H1 (cell line): ENCODE measurements at regions not wholly inside any gene's neighbourhood (a gene's known extent, or its start where the extent isn't known, plus 50 kb on each side); places are given as distances from the start of the nearest gene placed in this dataset.
A peak's percentile ranks its signal among the peaks of the same experiment; 100 is the strongest.

Source experiments
- CTCF ChIA-PET: fragments of 300-600 bp; sonication (Branson Sonifier 250); formaldehyde crosslinking; loops from one replicate; lab custom pipeline; 2021; ENCODE audit not compliant: partially characterized antibody; lab: Charles Lee
- POLR2A ChIA-PET: fragments of 300-600 bp; sonication (Branson Sonifier 250); formaldehyde crosslinking; loops from one replicate; lab custom pipeline; 2021; ENCODE audit warnings: inconsistent platforms; ENCODE audit not compliant: partially characterized antibody; lab: Charles Lee
- DNase-seq, 2 experiments: peaks; one replicate each; pipeline versions ENCODE4 v3.0.0 to v3.0.0-alpha.2; 2010 to 2022; ENCODE audit warnings: low spot score in 2 of 2, low read depth in 1 of 2, mixed read lengths in 1 of 2
- FAIRE-seq: peaks from 2 replicates; lab custom pipeline; 2011; peaks lifted over from hg19 to GRCh38; lab: Jason Lieb, UNC
- H2AFZ ChIP-seq: 2 replicates; pipeline ENCODE4 v1.8.1; 2012; ENCODE audit warnings: low read length, inconsistent platforms
- H2AK5ac ChIP-seq: 2 replicates; pipeline ENCODE4 v1.6.1; 2013; ENCODE audit warnings: low read depth, low read length
- H2BK120ac ChIP-seq: replicated peaks from 2 replicates; pipeline ENCODE3; 2013; ENCODE audit warnings: low read depth, low read length, inconsistent platforms
- H2BK12ac ChIP-seq: 2 replicates; pipeline ENCODE4 v1.6.1; 2013; ENCODE audit warnings: low read depth, low read length
- H2BK15ac ChIP-seq: 2 replicates; pipeline ENCODE4 v1.6.1; 2013; ENCODE audit warnings: low read length
- H2BK20ac ChIP-seq: 2 replicates; pipeline ENCODE4 v1.6.1; 2013; ENCODE audit warnings: low read length
- H2BK5ac ChIP-seq: 2 replicates; pipeline ENCODE4 v1.6.1; 2013; ENCODE audit warnings: low read depth, low read length
- H3K14ac ChIP-seq: 2 replicates; pipeline ENCODE4 v1.6.1; 2013; ENCODE audit warnings: inconsistent platforms; ENCODE audit not compliant: insufficient read length
- H3K18ac ChIP-seq: 2 replicates; pipeline ENCODE4 v1.6.1; 2013; ENCODE audit warnings: low read length; ENCODE audit errors: extremely low read depth
- H3K23ac ChIP-seq: 2 replicates; pipeline ENCODE4 v1.6.1; 2013; ENCODE audit warnings: inconsistent platforms; ENCODE audit not compliant: insufficient read length
- H3K23me2 ChIP-seq: 2 replicates; pipeline ENCODE4 v1.6.1; 2013; ENCODE audit warnings: low read depth, low read length
- H3K27ac ChIP-seq: 2 replicates; pipeline ENCODE4 v1.6.1; 2011; ENCODE audit warnings: low read depth, low read length, inconsistent platforms
- H3K27me3 ChIP-seq, 4 experiments: replicated peaks in 1 of 4; 1 replicate in 1 of 4; 2 replicates in 3 of 4; pipeline versions ENCODE4 v1.6.1 to v1.8.1; 2011 to 2013; ENCODE audit warnings: low read length in 3 of 4, mild to moderate bottlenecking in 3 of 4, inconsistent platforms in 2 of 4, mixed read lengths in 2 of 4, moderate library complexity in 1 of 4; ENCODE audit not compliant: control insufficient read depth in 3 of 4, insufficient read depth in 3 of 4; ENCODE audit errors: extremely low read depth in 1 of 4
- H3K36me3 ChIP-seq, 4 experiments: 2 replicates each; pipeline versions ENCODE4 v1.6.1 to v1.8.1; 2011 to 2013; ENCODE audit warnings: mild to moderate bottlenecking in 4 of 4, low read length in 3 of 4, moderate library complexity in 2 of 4, control low read depth in 1 of 4, inconsistent platforms in 1 of 4; ENCODE audit not compliant: insufficient read depth in 4 of 4, control insufficient read depth in 2 of 4
- H3K4ac ChIP-seq: replicated peaks from 2 replicates; pipeline ENCODE3; 2013; ENCODE audit warnings: low read length, low read depth, mixed read lengths, inconsistent platforms; ENCODE audit not compliant: insufficient read length
- H3K4me1 ChIP-seq, 4 experiments: replicated peaks in 1 of 4; 1 replicate in 1 of 4; 2 replicates in 3 of 4; pipeline versions ENCODE4 v1.6.1 to v1.8.1; 2011 to 2013; ENCODE audit warnings: low read length in 3 of 4, inconsistent platforms in 2 of 4, mixed read lengths in 1 of 4; ENCODE audit not compliant: insufficient read depth in 4 of 4, control insufficient read depth in 3 of 4
- H3K4me2 ChIP-seq, 2 experiments: 2 replicates each; pipeline versions ENCODE4 v1.6.1 to v1.8.1; 2011 to 2013; ENCODE audit warnings: low read depth in 2 of 2, low read length in 2 of 2, control low read depth in 1 of 2, inconsistent platforms in 1 of 2, mild to moderate bottlenecking in 1 of 2; ENCODE audit not compliant: insufficient read depth in 1 of 2
- H3K4me3 ChIP-seq, 4 experiments: fragments of 200-600, 300-600 bp in 1 of 4; sonication (generic), shearing (Covaris generic), sonication (Bioruptor Twin) in 1 of 4; 2 replicates each; pipeline versions ENCODE4 v1.5.1 to v1.8.1; 2011 to 2016; ENCODE audit warnings: low read length in 4 of 4, low read depth in 3 of 4, control low read depth in 2 of 4, inconsistent platforms in 2 of 4, mild to moderate bottlenecking in 2 of 4, mixed read lengths in 1 of 4, moderate library complexity in 1 of 4; ENCODE audit not compliant: insufficient read depth in 2 of 4; ENCODE audit errors: extremely low read depth in 1 of 4
- H3K56ac ChIP-seq: replicated peaks from 2 replicates; pipeline ENCODE3; 2013; ENCODE audit warnings: low read depth, mild to moderate bottlenecking, mixed read lengths, low read length, inconsistent platforms; ENCODE audit not compliant: insufficient read length
- H3K79me1 ChIP-seq: 2 replicates; pipeline ENCODE4 v1.6.1; 2013; ENCODE audit warnings: low read depth, low read length, control low read depth
- H3K79me2 ChIP-seq, 2 experiments: 2 replicates each; pipeline versions ENCODE4 v1.6.1 to v1.8.1; 2012 to 2013; ENCODE audit warnings: low read length in 2 of 2, mild to moderate bottlenecking in 2 of 2, inconsistent platforms in 1 of 2; ENCODE audit not compliant: insufficient read depth in 2 of 2, control insufficient read depth in 1 of 2
- H3K9ac ChIP-seq, 4 experiments: replicated peaks in 1 of 4; 1 replicate in 1 of 4; 2 replicates in 3 of 4; pipeline versions ENCODE4 v1.6.1 to v1.8.1; 2011 to 2013; ENCODE audit warnings: low read depth in 3 of 4, low read length in 3 of 4, control low read depth in 2 of 4, mild to moderate bottlenecking in 2 of 4, moderate library complexity in 2 of 4, inconsistent platforms in 1 of 4; ENCODE audit errors: extremely low read depth in 1 of 4
- H3K9me3 ChIP-seq, 2 experiments: 2 replicates each; pipeline versions ENCODE4 v1.6.1 to v1.8.1; 2012 to 2013; ENCODE audit warnings: mild to moderate bottlenecking in 2 of 2, moderate library complexity in 2 of 2, control low read depth in 1 of 2, inconsistent platforms in 1 of 2, low read depth in 1 of 2, low read length in 1 of 2, mixed read lengths in 1 of 2; ENCODE audit not compliant: insufficient read depth in 2 of 2
- H4K20me1 ChIP-seq, 2 experiments: replicated peaks in 1 of 2; 2 replicates each; pipeline versions ENCODE3 to v1.8.1; 2011 to 2013; ENCODE audit warnings: inconsistent platforms in 2 of 2, low read length in 2 of 2, mild to moderate bottlenecking in 1 of 2; ENCODE audit not compliant: insufficient read depth in 2 of 2, control insufficient read depth in 1 of 2
- H4K5ac ChIP-seq: 2 replicates; pipeline ENCODE4 v1.6.1; 2013; ENCODE audit warnings: low read length, low read depth, mixed read lengths, inconsistent platforms; ENCODE audit not compliant: insufficient read length
- H4K8ac ChIP-seq: 2 replicates; pipeline ENCODE4 v1.8.0; 2013; ENCODE audit warnings: mild to moderate bottlenecking, moderate library complexity, low read length, inconsistent platforms; ENCODE audit not compliant: insufficient read depth; ENCODE audit errors: extremely low read depth
- H4K91ac ChIP-seq: replicated peaks from 2 replicates; pipeline ENCODE3; 2013; ENCODE audit warnings: low read length, mixed read lengths, inconsistent platforms; ENCODE audit not compliant: insufficient read length
- CBX5 ChIP-seq: fragments of 300-800, 300-1000 bp; sonication (generic); IDR thresholded peaks from 2 replicates; pipeline ENCODE4 v1.7.1; 2016; ENCODE audit warnings: antibody characterized with exemption, low read length, low read depth
- PHF8 ChIP-seq: fragments of 200-600 bp; sonication (generic); conservative IDR thresholded peaks from 2 replicates; pipeline ENCODE4 v1.7.1; 2012; ENCODE audit warnings: low read depth, mild to moderate bottlenecking, inconsistent platforms, low read length, moderate library complexity
- WGBS, 2 experiments: shearing (Covaris generic) in 1 of 2; methylation state at CpG; one replicate each; pipeline versions ENCODE4 v1.1.6 to v1.1.7; 2013 to 2015; ENCODE audit warnings: low lambda C conversion rate in 2 of 2, mixed read lengths in 2 of 2, inconsistent platforms in 1 of 2, low coverage in 1 of 2, missing lambda C conversion rate in 1 of 2; ENCODE audit not compliant: insufficient replicate concordance in 2 of 2, insufficient coverage in 1 of 2, insufficient read length in 1 of 2; ENCODE audit errors: extremely low coverage in 1 of 2, missing lambda C conversion rate in 1 of 2; 5-methylcytosine and 5-hydroxymethylcytosine counted together

DNA sequence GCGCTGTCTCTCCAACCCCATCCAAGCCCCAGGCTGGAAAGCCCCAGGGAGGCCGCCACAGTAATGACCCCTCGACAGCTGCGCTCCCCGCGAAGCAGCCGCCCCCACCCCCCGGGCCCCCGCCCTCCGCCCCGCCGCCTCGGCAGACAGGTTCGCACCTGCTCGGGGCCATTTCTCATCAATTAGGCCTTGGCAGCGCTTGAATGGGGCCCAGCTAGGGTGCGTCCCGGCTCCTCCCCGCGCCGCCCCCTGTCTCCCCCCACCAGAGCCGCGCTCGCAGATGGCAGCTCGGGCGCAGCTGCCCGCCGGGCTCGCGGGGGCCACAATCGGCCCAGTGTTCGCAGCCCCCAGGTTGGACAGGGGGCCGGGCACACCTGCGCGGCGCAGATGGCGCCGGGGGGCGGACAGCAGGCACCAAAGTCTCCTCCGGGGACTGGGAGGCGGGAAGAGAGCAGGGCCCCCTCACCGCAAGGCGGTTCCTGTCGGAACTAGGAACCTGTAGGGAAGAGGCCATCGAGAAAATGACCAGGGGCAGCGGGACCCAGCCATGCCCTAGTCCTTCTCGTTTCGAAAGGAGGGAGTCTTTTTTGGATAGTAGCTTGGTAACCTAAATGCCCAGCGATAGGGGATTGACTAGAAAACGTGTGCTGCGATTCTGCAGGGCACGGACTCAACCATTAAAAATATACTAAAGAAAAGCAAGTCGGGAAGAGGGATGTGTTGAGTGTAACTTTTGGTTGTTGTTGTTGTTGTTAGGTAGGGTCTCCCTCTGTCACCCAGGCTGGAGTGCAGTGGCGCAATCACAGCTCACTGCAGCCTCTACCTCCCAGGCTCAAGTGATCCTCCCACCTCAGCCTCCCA lies 83.2 kb upstream of the EYA2 start:
- Histone ChIP-seq H3K14ac (no peak overlapping the region), H3K4me3 (peak overlapping the region in 2 of 4 experiments; percentile 22 to 68; a peak in 5 of 8 replicates), H2BK15ac (no peak overlapping the region), H3K18ac (no peak overlapping the region), H3K27ac (no peak overlapping the region), H3K9ac (no peak overlapping the region; a peak in 1 of 7 replicates), H3K23ac (no peak overlapping the region), H3K9me3 (no peaks in the 10 kb centered on the region), H3K23me2 (no peaks in the 10 kb centered on the region), H3K4me1 (peaks cover 2 to 13% (median 3%) of the 10 kb centered on the region in 4 experiments; a peak in 4 of 7 replicates), H3K56ac (no peak overlapping the region), H3K27me3 (peaks cover 0 to 3% (median 0%) of the 10 kb centered on the region in 4 experiments; a peak in 3 of 7 replicates), H3K79me1 (no peaks in the 10 kb centered on the region), H2BK20ac (no peak overlapping the region), H2AFZ (peak overlapping the region; percentile 77; the same call in 1 of the 2 replicates), H3K36me3 (no peaks in the 10 kb centered on the region), H2BK5ac (no peak overlapping the region), H4K8ac (peak overlapping the region; percentile 72), H2BK12ac (no peak overlapping the region), H2AK5ac (no peak overlapping the region), H4K20me1 (no peaks in the 10 kb centered on the region), H2BK120ac (no peak overlapping the region), H3K79me2 (no peaks in the 10 kb centered on the region), H3K4ac (no peak overlapping the region), H4K5ac (no peak overlapping the region), H4K91ac (peak overlapping the region; percentile 40), H3K4me2 (peak overlapping the region; percentile 62 to 66)
- WGBS, 2 experiments: 48% methylated on average over 22 of the region's 54 CpGs; no CpG with 5 or more reads in 1 of the 2 experiments
- TF ChIP-seq CBX5 (no peak), PHF8 (0 out of 2 replicates have a peak, but pooled peaks have one; percentile 26)
- FAIRE-seq (no peak), DNase-seq (peak in 1 of 2 experiments; percentile 53)
- ChIA-PET POLR2A (interaction anchor here (1.5 kb wide), 1 partner anchor 18 kb away, joined by 3 read pairs; no protein-coding TSS in a partner anchor), CTCF (interaction anchor here (0.7 to 1.5 kb wide), 7 partner anchors 10 to 82 kb away, joined by 3 to 5 read pairs (median 3); no protein-coding TSS in a partner anchor)
